OCI-LY1 (cell line): ENCODE measurements at regions not wholly inside any gene's neighbourhood (a gene's known extent, or its start where the extent isn't known, plus 50 kb on each side); places are given as distances from the start of the nearest gene placed in this dataset.

Experiments used
- CTCF ChIP-seq: fragments of 200-600 bp; sonication (generic), shearing (Covaris generic); IDR thresholded peaks from 2 replicates; pipeline ENCODE4 v1.5.1; 2017; ENCODE audit warnings: mild to moderate bottlenecking, antibody characterized with exemption, low read length, moderate library complexity, mixed read lengths
- EZH2 ChIP-seq: fragments of 200-600 bp; sonication (generic), shearing (Covaris generic); IDR thresholded peaks from 2 replicates; pipeline ENCODE4 v1.8.0; 2017; ENCODE audit warnings: borderline replicate concordance, mixed run types, mild to moderate bottlenecking, antibody characterized with exemption, low read length, moderate library complexity, mixed read lengths

- no peak for TF ChIP-seq CTCF
- TF ChIP-seq EZH2, result no peak
These were observed 357.2 kb upstream of the TNRC6C start for GRCh38 chr17:77601054-77601979.
